Ovary (tissue), 7 donors: ENCODE measurements at regions not wholly inside any gene's neighbourhood (a gene's known extent, or its start where the extent isn't known, plus 50 kb on each side); places are given as distances from the start of the nearest gene placed in this dataset.

ENCODE experiments used
- DNase-seq, 5 donors: peaks; one replicate each; pipeline ENCODE4 v3.0.0-alpha.2; 2019 to 2020
- H3K27ac ChIP-seq, 2 donors: fragments of 200-600 bp; one replicate each; pipeline versions ENCODE4 v1.5.1 to v1.8.0; 2019 to 2022
- H3K27me3 ChIP-seq: fragments of 200-600 bp; one replicate; pipeline ENCODE4 v1.8.0; 2022
- H3K36me3 ChIP-seq: fragments of 200-600 bp; sonication (generic); one replicate; pipeline ENCODE4 v1.5.1; 2019
- H3K4me1 ChIP-seq: one replicate; pipeline ENCODE4 v1.8.1; 2013; ENCODE audit warnings: mild to moderate bottlenecking, moderate library complexity; ENCODE audit not compliant: insufficient read depth
- H3K4me3 ChIP-seq: fragments of 200-600 bp; sonication (generic); one replicate; pipeline ENCODE4 v1.5.1; 2017
- H3K9me3 ChIP-seq, 2 donors: fragments of 200-600 bp in 1 of 2; sonication (generic) in 1 of 2; one replicate each; pipeline versions ENCODE4 v1.5.1 to v1.8.1; 2013 to 2019; ENCODE audit warnings: mild to moderate bottlenecking in 1 of 2, moderate library complexity in 1 of 2
- EP300 ChIP-seq: sonication (generic); formaldehyde crosslinking; IDR thresholded peaks from one replicate; pipeline ENCODE4 v1.6.1; 2017; ENCODE audit warnings: antibody characterized with exemption
- POLR2A ChIP-seq: fragments of 450-650 bp; IDR thresholded peaks from one replicate; pipeline ENCODE4 v1.6.1; 2017; ENCODE audit warnings: antibody characterized with exemption, mild to moderate bottlenecking, moderate library complexity
- WGBS, 3 donors: extraction: QIAGEN DNeasy Blood & Tissue Kit in 1 of 3; methylation state at CpG; one replicate each; pipeline versions ENCODE4 v1.1.5 to v1.1.7; 2013 to 2017; 5-methylcytosine and 5-hydroxymethylcytosine counted together
- intact Hi-C, 4 donors: fragments of 100-400 bp; cut with DNase I; formaldehyde crosslinking; loops; one replicate each; pipeline versions ENCODE4 v1.11.0 to v1.15.1; 2022 to 2023
- TF ChIP-seq, protein P1 (sequence below), 3 donors: fragments of 450-650 bp in 2 of 3; fragments of 200-600 bp in 1 of 3; IDR thresholded peaks; one replicate each; pipeline versions ENCODE4 v1.5.1 to v1.8.0; 2016 to 2022; ENCODE audit warnings: antibody characterized with exemption in 3 of 3, mild to moderate bottlenecking in 1 of 3
- donor health status: DM: no; HTN: no; CAD: no; lungs with moderate emphysema.
- donor health status: DM: no; HTN: no; CAD: no.
- donor health status: Bipolar disorder and iron deficiency.
- donor health status: DM: no; HTN: no; CAD: no.
- donor health status: DM: yes; HTN: yes; CAD: no.

DNA sequence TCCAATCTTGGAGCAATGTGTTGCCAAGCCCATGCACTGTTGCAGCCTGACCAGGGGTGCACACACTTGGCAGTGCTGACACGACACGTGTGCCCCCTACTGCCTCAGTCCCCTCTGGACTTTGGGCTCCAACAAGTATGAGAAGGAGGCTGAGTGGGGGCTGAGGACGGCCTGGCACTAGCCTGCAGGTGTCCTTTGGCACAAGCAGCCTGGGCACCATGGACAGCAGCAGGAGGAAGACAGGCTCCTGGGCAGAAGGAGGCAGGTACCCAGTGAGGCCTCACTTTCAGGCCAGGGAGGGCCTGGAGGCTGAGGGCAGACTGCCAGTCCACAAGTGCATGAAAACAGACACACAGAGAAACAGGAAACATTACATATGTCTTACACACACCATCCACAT lies 1702.9 kb upstream of the B3GALT2 start:
- TF ChIP-seq POLR2A, result no peak
- TF ChIP-seq, protein P1, sequence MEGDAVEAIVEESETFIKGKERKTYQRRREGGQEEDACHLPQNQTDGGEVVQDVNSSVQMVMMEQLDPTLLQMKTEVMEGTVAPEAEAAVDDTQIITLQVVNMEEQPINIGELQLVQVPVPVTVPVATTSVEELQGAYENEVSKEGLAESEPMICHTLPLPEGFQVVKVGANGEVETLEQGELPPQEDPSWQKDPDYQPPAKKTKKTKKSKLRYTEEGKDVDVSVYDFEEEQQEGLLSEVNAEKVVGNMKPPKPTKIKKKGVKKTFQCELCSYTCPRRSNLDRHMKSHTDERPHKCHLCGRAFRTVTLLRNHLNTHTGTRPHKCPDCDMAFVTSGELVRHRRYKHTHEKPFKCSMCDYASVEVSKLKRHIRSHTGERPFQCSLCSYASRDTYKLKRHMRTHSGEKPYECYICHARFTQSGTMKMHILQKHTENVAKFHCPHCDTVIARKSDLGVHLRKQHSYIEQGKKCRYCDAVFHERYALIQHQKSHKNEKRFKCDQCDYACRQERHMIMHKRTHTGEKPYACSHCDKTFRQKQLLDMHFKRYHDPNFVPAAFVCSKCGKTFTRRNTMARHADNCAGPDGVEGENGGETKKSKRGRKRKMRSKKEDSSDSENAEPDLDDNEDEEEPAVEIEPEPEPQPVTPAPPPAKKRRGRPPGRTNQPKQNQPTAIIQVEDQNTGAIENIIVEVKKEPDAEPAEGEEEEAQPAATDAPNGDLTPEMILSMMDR (IDR thresholded peaks at IDR 0.05), result no peak
- TF ChIP-seq EP300, result no peak
- H3K27me3 ChIP-seq, result no peaks in the 10 kb centered on the region
- intact Hi-C loops, result no loop called here
- no peak overlapping the region for H3K27ac ChIP-seq
- no peaks in the 10 kb centered on the region for H3K36me3 ChIP-seq
- 70 to 83% (median 78%) methylated on average over 3 of the region's 3 CpGs for WGBS, 3 donors
- no peak overlapping the region for H3K4me3 ChIP-seq
- no peaks in the 10 kb centered on the region for H3K4me1 ChIP-seq
- no peak for DNase-seq
- H3K9me3 ChIP-seq, result no peaks in the 10 kb centered on the region

DNA sequence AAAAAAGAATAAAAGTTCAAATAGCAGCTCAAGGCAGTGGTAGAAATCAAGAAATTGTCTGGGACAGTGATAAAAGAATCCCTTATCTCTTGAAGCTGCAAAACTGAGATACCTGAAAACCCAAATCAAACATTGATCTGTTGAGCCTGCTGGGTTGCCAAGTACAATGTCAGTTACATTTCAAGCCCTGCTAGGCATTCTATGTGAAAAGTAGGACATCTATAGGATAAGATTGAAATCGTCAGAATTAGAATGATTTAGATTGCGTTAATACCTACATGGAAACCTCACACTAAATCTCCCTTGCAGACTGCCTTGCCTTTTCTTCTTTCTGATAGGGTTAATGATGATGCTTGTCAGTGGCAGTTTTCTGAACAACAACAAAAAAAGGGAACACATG lies 1684.4 kb upstream of the B3GALT2 start:
- H3K9me3 ChIP-seq, result no peaks in the 10 kb centered on the region
- intact Hi-C loops, result no loop called here
- no peaks in the 10 kb centered on the region for H3K27me3 ChIP-seq
- no peak for DNase-seq
- WGBS, 3 donors, result 79 to 88% (median 80%) methylated on average over 2 of the region's 2 CpGs
- no peaks in the 10 kb centered on the region for H3K36me3 ChIP-seq
- H3K27ac ChIP-seq, result no peak overlapping the region
- no peaks in the 10 kb centered on the region for H3K4me1 ChIP-seq
- no peak for TF ChIP-seq EP300
- TF ChIP-seq POLR2A, result no peak
- TF ChIP-seq, protein P1 (IDR thresholded peaks at IDR 0.05), result no peak
- H3K4me3 ChIP-seq, result no peak overlapping the region

DNA sequence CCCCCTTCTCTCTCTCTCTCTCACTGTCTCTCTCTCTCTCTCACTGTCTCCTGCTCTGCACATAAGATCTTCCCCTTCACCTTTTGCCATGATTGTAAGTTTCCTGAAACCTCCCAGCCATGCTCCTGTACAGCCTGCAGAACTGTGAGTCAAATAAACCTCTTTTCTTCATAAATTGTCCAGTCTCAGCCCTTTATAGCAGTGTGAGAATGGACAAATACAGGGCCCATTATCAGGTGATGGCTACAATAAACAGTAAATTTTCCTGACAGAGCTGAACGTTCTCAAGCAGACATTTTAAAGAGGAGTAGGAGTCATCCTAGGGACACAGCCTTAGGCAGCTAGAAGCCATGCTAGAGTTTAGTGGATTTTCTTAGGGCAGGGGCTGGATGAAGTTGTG lies 1679.7 kb upstream of the B3GALT2 start:
- Histone ChIP-seq H3K36me3 (no peaks in the 10 kb centered on the region), H3K4me3 (no peak overlapping the region), H3K27me3 (no peaks in the 10 kb centered on the region), H3K27ac (no peak overlapping the region), H3K9me3 (no peaks in the 10 kb centered on the region), H3K4me1 (no peaks in the 10 kb centered on the region)
- TF ChIP-seq EP300 (no peak), POLR2A (no peak)
- TF ChIP-seq, protein P1 (IDR thresholded peaks at IDR 0.05), result no peak
- intact Hi-C loops, result no loop called here
- WGBS, 3 donors, result 3 to 30% (median 18%) methylated on average over 1 of the region's 1 CpG
- no peak for DNase-seq

DNA sequence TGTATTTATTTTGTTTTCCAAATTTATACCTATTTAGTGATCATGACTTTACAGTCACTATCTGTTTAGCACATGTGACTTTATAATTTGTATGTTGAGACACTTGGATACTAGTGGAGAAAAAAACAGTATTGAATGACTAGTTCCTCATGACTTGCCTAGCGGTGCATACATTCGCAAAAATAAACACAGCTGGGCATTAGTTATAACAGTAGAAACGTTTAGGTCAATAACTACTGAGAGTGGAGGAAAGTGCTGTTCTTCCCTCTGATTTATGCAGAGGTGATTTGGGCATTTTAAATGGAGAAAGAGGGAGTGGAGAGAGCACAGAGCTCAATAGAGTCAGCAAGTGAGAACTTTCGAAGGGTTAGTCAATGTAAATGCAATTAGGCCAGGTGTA lies 1679.0 kb upstream of the B3GALT2 start:
- H3K27ac ChIP-seq, result no peak overlapping the region
- no peaks in the 10 kb centered on the region for H3K27me3 ChIP-seq
- no peak overlapping the region for H3K4me3 ChIP-seq
- intact Hi-C loops, result no loop called here
- 69 to 76% (median 71%) methylated on average over 4 of the region's 4 CpGs for WGBS, 3 donors
- TF ChIP-seq POLR2A (no peak), EP300 (no peak)
- TF ChIP-seq, protein P1 (IDR thresholded peaks at IDR 0.05), result no peak
- no peaks in the 10 kb centered on the region for H3K9me3 ChIP-seq
- no peak for DNase-seq
- no peaks in the 10 kb centered on the region for H3K36me3 ChIP-seq
- no peaks in the 10 kb centered on the region for H3K4me1 ChIP-seq

DNA sequence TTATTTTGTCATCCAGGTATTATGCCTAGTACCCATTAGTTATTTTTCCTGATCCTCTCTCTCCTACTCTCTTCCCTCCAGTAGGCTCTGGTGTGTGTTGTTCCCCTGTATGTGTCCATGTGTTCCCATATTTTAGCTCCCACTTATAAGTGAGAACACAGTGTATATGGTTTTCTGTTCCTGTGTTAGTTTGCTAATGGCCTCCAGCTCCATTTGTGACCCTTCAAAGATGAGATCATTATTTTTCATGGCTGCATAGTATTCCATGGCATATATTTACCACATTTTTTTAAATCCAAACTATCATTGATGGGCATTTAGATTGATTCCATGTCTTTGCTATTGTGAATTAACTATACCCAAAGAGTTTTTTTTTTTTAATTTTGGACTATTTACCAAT lies 1675.7 kb upstream of the B3GALT2 start:
- H3K36me3 ChIP-seq, result no peaks in the 10 kb centered on the region
- no peak overlapping the region for H3K4me3 ChIP-seq
- H3K9me3 ChIP-seq, result no peaks in the 10 kb centered on the region
- no peaks in the 10 kb centered on the region for H3K4me1 ChIP-seq
- DNase-seq, result no peak
- intact Hi-C loops, result no loop called here
- no peaks in the 10 kb centered on the region for H3K27me3 ChIP-seq
- no peak for TF ChIP-seq POLR2A
- no peak for TF ChIP-seq EP300
- TF ChIP-seq, protein P1 (IDR thresholded peaks at IDR 0.05), result no peak
- no peak overlapping the region for H3K27ac ChIP-seq
